Activated CD8-positive, alpha-beta T cell treated with anti-CD3 and anti-CD28 coated beads for 36 hours (primary cell): ENCODE measurements at regions not wholly inside any gene's neighbourhood (a gene's known extent, or its start where the extent isn't known, plus 50 kb on each side); places are given as distances from the start of the nearest gene placed in this dataset.

Experiments used
- ATAC-seq: fragments of 200-7000 bp; cut with Tn5 transposase; one replicate; pipeline ENCODE4 v1.10.0; 2021; ENCODE audit warnings: mild to moderate bottlenecking, moderate library complexity
- CTCF ChIA-PET: fragments of 350-600 bp; sonication (Branson Sonifier 250); formaldehyde crosslinking; loops from one replicate; lab custom pipeline; 2021; ENCODE audit warnings: antibody characterized with exemption; lab: Charles Lee
- POLR2A ChIA-PET: fragments of 350-600 bp; sonication (Branson Sonifier 250); formaldehyde crosslinking; loops from one replicate; lab custom pipeline; 2021; ENCODE audit warnings: antibody characterized with exemption; lab: Charles Lee
- DNase-seq: peaks from one replicate; pipeline ENCODE4 v3.0.0-alpha.2; 2020
- H3K27ac Mint-ChIP-seq: one replicate; pipeline ENCODE4 v1.8.0; 2021; ENCODE audit warnings: mild to moderate bottlenecking, mixed read lengths
- H3K27me3 Mint-ChIP-seq: one replicate; pipeline ENCODE4 v1.8.0; 2021; ENCODE audit warnings: mixed read lengths
- H3K36me3 Mint-ChIP-seq: one replicate; pipeline ENCODE4 v1.8.0; 2021; ENCODE audit warnings: low read depth, mixed read lengths
- H3K4me1 Mint-ChIP-seq: one replicate; pipeline ENCODE4 v1.8.0; 2021; ENCODE audit warnings: low read depth, mixed read lengths
- H3K4me3 Mint-ChIP-seq: one replicate; pipeline ENCODE4 v1.8.0; 2021; ENCODE audit warnings: mild to moderate bottlenecking, moderate library complexity, mixed read lengths
- H3K9me3 Mint-ChIP-seq: one replicate; pipeline ENCODE4 v1.8.0; 2021; ENCODE audit warnings: mixed read lengths
- intact Hi-C: fragments of 100-400 bp; cut with micrococcal nuclease; formaldehyde crosslinking; loops from one replicate; pipeline ENCODE4 v1.10.0; 2022
- TF ChIP-seq, protein P1 (sequence below): fragments of 200-600 bp; IDR thresholded peaks from one replicate; pipeline ENCODE4 v1.8.0; 2022; ENCODE audit warnings: antibody characterized with exemption, mild to moderate bottlenecking

DNA sequence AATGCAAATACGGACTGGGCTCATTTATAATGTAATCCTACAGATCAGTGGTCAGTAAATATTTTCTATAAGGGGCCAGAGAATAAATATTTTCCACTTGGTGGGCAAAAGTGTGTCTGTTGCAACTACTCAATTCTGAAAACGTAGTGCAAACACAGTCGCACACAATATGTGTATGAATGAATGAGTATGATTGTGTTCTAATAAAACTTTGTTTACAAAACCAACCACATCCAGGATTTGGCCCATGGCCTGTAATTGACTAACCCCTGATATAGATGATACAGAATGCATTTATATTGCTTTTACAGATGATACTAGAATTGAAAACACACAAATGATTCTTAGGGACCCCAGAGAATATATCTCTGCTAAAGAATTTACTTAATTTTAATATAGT, 197.6 kb downstream of the ASB9 start:
- ChIA-PET CTCF (no interaction called here), POLR2A (no interaction called here)
- no peaks in the 10 kb centered on the region for H3K4me1 Mint-ChIP-seq
- H3K9me3 Mint-ChIP-seq: no peaks in the 10 kb centered on the region
- peaks cover 2% of the 10 kb centered on the region for H3K27me3 Mint-ChIP-seq
- intact Hi-C loops: no loop called here
- no peak overlapping the region for H3K4me3 Mint-ChIP-seq
- no peak overlapping the region for H3K27ac Mint-ChIP-seq
- ATAC-seq (no peak), DNase-seq (no peak)
- H3K36me3 Mint-ChIP-seq: no peaks in the 10 kb centered on the region
- TF ChIP-seq, protein P1, sequence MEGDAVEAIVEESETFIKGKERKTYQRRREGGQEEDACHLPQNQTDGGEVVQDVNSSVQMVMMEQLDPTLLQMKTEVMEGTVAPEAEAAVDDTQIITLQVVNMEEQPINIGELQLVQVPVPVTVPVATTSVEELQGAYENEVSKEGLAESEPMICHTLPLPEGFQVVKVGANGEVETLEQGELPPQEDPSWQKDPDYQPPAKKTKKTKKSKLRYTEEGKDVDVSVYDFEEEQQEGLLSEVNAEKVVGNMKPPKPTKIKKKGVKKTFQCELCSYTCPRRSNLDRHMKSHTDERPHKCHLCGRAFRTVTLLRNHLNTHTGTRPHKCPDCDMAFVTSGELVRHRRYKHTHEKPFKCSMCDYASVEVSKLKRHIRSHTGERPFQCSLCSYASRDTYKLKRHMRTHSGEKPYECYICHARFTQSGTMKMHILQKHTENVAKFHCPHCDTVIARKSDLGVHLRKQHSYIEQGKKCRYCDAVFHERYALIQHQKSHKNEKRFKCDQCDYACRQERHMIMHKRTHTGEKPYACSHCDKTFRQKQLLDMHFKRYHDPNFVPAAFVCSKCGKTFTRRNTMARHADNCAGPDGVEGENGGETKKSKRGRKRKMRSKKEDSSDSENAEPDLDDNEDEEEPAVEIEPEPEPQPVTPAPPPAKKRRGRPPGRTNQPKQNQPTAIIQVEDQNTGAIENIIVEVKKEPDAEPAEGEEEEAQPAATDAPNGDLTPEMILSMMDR: no peak

DNA sequence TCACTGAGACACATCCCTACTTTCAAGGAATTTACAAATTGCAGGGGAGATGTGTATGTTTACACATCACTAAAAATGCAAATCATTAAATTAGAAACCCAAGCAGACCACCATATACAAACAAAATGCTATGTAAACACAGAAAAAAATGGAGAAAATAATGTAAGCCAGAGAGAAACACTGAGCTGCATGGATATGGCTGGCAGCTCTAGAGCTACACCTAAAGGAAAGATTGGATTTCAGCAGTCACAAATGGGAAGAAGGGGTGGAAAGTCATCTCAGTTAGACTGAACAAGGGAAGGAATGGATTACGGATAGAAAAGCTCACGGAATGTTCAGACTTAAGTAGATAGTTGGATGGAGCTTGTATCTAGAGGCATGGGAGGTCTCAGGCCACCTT, 186.3 kb downstream of the MOSPD2 start:
- ATAC-seq (no peak), DNase-seq (no peak)
- no peak overlapping the region for H3K27ac Mint-ChIP-seq
- ChIA-PET POLR2A (no interaction called here), CTCF (no interaction called here)
- H3K4me1 Mint-ChIP-seq: no peaks in the 10 kb centered on the region
- H3K27me3 Mint-ChIP-seq: peaks cover 3% of the 10 kb centered on the region
- TF ChIP-seq, protein P1: no peak
- no peaks in the 10 kb centered on the region for H3K36me3 Mint-ChIP-seq
- H3K4me3 Mint-ChIP-seq: no peak overlapping the region
- intact Hi-C loops: no loop called here
- H3K9me3 Mint-ChIP-seq: peaks cover 2% of the 10 kb centered on the region

DNA sequence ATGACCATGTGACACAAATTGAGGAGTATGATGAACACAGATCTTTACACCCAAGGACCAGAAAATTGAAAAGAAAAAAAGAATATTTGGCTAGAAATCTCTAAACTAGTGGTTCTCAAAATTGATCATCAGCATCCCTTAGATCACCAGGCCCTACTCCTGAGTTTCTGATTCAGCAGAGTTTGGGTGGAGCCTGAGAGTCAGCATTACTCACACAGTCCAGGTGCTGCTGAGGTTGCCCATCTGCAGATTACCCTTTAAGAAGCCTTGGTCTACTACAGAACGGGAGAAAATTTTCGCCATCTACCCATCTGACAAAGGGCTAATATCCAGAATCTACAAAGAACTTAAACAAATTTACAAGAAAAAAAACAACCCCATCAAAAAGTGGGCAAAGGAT, 182.8 kb downstream of the MOSPD2 start:
- H3K4me1 Mint-ChIP-seq: no peaks in the 10 kb centered on the region
- H3K27ac Mint-ChIP-seq: no peak overlapping the region
- no peak for DNase-seq
- POLR2A ChIA-PET: no interaction called here
- H3K9me3 Mint-ChIP-seq: peaks cover 2% of the 10 kb centered on the region
- TF ChIP-seq, protein P1: no peak
- intact Hi-C loops: no loop called here
- H3K4me3 Mint-ChIP-seq: no peak overlapping the region
- CTCF ChIA-PET: no interaction called here
- no peaks in the 10 kb centered on the region for H3K27me3 Mint-ChIP-seq
- ATAC-seq: no peak
- H3K36me3 Mint-ChIP-seq: no peaks in the 10 kb centered on the region

DNA sequence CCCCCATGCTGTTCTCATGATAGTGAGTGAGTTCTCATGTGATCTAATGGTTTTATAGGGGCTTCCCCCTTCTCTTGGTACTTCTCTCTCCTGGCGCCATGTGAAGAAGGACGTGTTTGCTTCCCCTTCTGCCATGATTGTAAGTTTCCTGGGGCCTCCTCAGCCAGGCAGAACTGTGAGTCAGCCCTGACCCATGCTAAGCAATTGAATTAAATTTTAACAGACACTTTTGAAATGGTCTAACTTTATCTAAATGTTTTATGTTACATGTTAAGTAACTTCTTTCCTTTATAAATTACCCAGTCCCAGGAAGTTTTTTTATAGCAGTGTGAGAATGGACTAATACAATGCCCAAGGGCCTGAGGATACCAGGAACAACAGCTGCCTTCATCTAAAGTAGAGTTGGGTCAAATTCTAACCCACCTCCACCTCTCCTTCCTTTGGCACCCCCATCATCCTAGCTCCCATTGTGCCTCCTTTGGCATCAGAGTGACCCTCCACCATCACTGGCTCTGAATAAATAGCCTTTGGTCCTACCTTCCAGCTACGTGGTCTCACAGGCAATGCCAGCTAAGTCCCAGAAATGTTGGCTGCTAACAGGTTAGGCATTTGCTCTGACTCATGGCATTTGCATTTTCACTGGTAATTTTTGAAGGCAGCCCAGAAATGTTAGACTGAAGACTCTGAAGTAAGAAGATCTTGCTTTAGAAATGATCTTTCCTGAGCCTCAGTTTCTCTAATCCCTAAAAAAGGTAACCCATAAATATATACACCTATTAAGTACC, 182.1 kb downstream of the MOSPD2 start:
- no peaks in the 10 kb centered on the region for H3K27me3 Mint-ChIP-seq
- H3K4me1 Mint-ChIP-seq: no peaks in the 10 kb centered on the region
- intact Hi-C loops: no loop called here
- CTCF ChIA-PET: no interaction called here
- ATAC-seq (no peak), DNase-seq (no peak)
- H3K4me3 Mint-ChIP-seq: no peak overlapping the region
- no peaks in the 10 kb centered on the region for H3K36me3 Mint-ChIP-seq
- TF ChIP-seq, protein P1: no peak
- peaks cover 2% of the 10 kb centered on the region for H3K9me3 Mint-ChIP-seq
- no peak overlapping the region for H3K27ac Mint-ChIP-seq
- POLR2A ChIA-PET: no interaction called here

DNA sequence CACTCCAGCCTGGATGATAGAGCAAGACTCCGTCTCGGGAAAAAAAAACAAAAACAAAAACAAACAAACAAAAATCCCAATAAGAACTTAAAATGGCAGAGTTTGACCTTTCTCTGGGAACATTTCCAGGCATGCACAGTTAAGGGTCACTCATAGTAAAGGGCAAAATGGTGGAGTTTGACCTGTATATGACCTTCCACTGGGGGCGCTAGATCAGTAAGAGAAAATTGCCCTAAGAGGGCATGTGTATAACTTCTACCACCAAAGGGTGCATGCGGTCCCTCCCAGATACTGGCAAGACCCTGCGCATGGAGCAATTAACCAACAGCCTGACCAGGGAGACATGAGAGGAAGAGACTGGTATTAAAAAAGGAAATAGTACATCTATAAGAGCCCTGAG, 177.2 kb downstream of the MOSPD2 start:
- no peaks in the 10 kb centered on the region for H3K36me3 Mint-ChIP-seq
- intact Hi-C loops: no loop called here
- H3K9me3 Mint-ChIP-seq: peaks cover 2% of the 10 kb centered on the region
- H3K27ac Mint-ChIP-seq: no peak overlapping the region
- no peaks in the 10 kb centered on the region for H3K4me1 Mint-ChIP-seq
- TF ChIP-seq, protein P1: no peak
- H3K27me3 Mint-ChIP-seq: no peaks in the 10 kb centered on the region
- no peak for DNase-seq
- ChIA-PET POLR2A (no interaction called here), CTCF (no interaction called here)
- H3K4me3 Mint-ChIP-seq: no peak overlapping the region
- ATAC-seq: no peak
